A673 (cell line): ENCODE measurements at regions not wholly inside any gene's neighbourhood (a gene's known extent, or its start where the extent isn't known, plus 50 kb on each side); places are given as distances from the start of the nearest gene placed in this dataset.

ENCODE experiments used
- EZH2 ChIP-seq: fragments of 200-600 bp; sonication (generic); IDR thresholded peaks from 2 replicates; pipeline ENCODE4 v1.6.1; 2017; ENCODE audit warnings: borderline replicate concordance, low read depth, mild to moderate bottlenecking, mixed read lengths, antibody characterized with exemption, low read length; ENCODE audit not compliant: poor library complexity, severe bottlenecking
- TF ChIP-seq, protein P1 (sequence below): fragments of 300-800, 200-600 bp; sonication (generic); conservative IDR thresholded peaks from 2 replicates; pipeline ENCODE4 v1.5.1; 2017; ENCODE audit warnings: low read depth, mild to moderate bottlenecking, antibody characterized with exemption, low read length, moderate library complexity, mixed read lengths

DNA sequence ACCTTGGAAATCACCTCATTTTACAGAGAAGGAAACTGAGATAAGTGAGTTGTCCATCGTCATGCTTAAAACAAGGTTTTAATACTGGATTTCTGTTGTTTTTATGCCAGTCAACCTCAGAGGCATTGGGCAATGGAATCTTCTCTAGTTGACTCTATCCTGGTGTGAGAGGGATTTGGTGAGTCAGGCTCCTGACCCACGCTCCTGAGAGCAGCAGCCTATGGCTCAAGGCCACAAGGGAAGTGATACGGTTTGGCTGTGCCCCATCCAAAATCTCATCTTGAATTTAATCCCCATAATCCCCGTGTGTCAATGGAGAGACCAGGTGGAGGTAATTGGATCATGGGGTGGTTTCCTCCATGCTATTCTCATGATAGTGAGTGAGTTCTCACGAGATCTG, 90.1 kb downstream of the TLR5 start:
- TF ChIP-seq, protein P1, sequence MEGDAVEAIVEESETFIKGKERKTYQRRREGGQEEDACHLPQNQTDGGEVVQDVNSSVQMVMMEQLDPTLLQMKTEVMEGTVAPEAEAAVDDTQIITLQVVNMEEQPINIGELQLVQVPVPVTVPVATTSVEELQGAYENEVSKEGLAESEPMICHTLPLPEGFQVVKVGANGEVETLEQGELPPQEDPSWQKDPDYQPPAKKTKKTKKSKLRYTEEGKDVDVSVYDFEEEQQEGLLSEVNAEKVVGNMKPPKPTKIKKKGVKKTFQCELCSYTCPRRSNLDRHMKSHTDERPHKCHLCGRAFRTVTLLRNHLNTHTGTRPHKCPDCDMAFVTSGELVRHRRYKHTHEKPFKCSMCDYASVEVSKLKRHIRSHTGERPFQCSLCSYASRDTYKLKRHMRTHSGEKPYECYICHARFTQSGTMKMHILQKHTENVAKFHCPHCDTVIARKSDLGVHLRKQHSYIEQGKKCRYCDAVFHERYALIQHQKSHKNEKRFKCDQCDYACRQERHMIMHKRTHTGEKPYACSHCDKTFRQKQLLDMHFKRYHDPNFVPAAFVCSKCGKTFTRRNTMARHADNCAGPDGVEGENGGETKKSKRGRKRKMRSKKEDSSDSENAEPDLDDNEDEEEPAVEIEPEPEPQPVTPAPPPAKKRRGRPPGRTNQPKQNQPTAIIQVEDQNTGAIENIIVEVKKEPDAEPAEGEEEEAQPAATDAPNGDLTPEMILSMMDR, result no peak
- TF ChIP-seq EZH2, result no peak
